H1 (cell line): ENCODE measurements at regions not wholly inside any gene's neighbourhood (a gene's known extent, or its start where the extent isn't known, plus 50 kb on each side); places are given as distances from the start of the nearest gene placed in this dataset.

Experiments used
- CBX5 ChIP-seq: fragments of 300-800, 300-1000 bp; sonication (generic); IDR thresholded peaks from 2 replicates; pipeline ENCODE4 v1.7.1; 2016; ENCODE audit warnings: antibody characterized with exemption, low read length, low read depth
- EP300 ChIP-seq, 2 experiments: IDR thresholded peaks; 1 replicate in 1 of 2; 2 replicates in 1 of 2; pipeline ENCODE4 v1.6.1; 2011 to 2012; ENCODE audit warnings: low read depth in 2 of 2, low read length in 2 of 2, mild to moderate bottlenecking in 2 of 2, borderline replicate concordance in 1 of 2, inconsistent platforms in 1 of 2, moderate library complexity in 1 of 2
- JUND ChIP-seq: IDR thresholded peaks from 2 replicates; pipeline ENCODE4 v1.6.1; 2011; ENCODE audit warnings: mild to moderate bottlenecking, improper control_type of control experiment, low read length
- KDM1A ChIP-seq: fragments of 200-600, 300-600 bp; sonication (generic); IDR thresholded peaks from 2 replicates; pipeline ENCODE4 v1.7.1; 2016; ENCODE audit warnings: mild to moderate bottlenecking, low read length, borderline replicate concordance
- NRF1 ChIP-seq: IDR thresholded peaks from 2 replicates; pipeline ENCODE4 v1.6.1; 2011; ENCODE audit warnings: mild to moderate bottlenecking, low read depth, low read length, improper control_type of control experiment
- SP4 ChIP-seq: IDR thresholded peaks from 2 replicates; pipeline ENCODE4 v1.6.1; 2012; ENCODE audit warnings: low read length, inconsistent platforms
- TBP ChIP-seq: IDR thresholded peaks from 2 replicates; pipeline ENCODE4 v1.6.1; 2011; ENCODE audit warnings: low read depth, low read length, improper control_type of control experiment
- TCF12 ChIP-seq: IDR thresholded peaks from 2 replicates; pipeline ENCODE4 v1.6.1; 2011; ENCODE audit warnings: low read depth, mild to moderate bottlenecking, low read length
- TEAD4 ChIP-seq: IDR thresholded peaks from 2 replicates; pipeline ENCODE4 v1.6.1; 2012; ENCODE audit warnings: low read depth, low read length, inconsistent platforms, mixed read lengths
- TF ChIP-seq, protein P1 (sequence below): fragments of 300-600 bp; sonication (generic); IDR thresholded peaks from 2 replicates; pipeline ENCODE4 v1.7.1; 2012; ENCODE audit warnings: low read length, moderate library complexity, mild to moderate bottlenecking, inconsistent platforms; ENCODE audit not compliant: insufficient replicate concordance
- TF ChIP-seq, protein P2 (sequence below): IDR thresholded peaks from 2 replicates; pipeline ENCODE4 v1.6.1; 2012; ENCODE audit warnings: low read length, inconsistent platforms

DNA sequence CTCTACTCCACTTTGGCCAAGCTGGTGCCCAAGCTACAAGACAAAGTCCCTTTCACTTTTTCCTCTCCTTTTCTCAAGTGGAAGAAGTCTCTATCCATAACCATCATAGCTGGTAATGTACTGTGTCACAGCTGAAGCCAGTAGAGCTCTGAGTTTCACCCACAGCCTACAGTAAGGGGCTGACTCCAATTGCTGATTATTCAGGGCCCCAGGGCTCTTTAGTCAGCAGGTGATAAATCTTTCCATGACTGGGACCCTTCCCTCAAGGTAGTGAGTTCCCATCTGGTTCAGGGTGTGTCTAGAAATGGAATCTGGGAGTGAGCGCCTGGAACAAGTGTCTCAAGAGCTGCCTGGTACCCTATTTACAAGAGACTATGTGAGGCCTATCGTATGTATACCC lies 436.0 kb upstream of the CA10 start (continued):
- TF ChIP-seq, protein P1, sequence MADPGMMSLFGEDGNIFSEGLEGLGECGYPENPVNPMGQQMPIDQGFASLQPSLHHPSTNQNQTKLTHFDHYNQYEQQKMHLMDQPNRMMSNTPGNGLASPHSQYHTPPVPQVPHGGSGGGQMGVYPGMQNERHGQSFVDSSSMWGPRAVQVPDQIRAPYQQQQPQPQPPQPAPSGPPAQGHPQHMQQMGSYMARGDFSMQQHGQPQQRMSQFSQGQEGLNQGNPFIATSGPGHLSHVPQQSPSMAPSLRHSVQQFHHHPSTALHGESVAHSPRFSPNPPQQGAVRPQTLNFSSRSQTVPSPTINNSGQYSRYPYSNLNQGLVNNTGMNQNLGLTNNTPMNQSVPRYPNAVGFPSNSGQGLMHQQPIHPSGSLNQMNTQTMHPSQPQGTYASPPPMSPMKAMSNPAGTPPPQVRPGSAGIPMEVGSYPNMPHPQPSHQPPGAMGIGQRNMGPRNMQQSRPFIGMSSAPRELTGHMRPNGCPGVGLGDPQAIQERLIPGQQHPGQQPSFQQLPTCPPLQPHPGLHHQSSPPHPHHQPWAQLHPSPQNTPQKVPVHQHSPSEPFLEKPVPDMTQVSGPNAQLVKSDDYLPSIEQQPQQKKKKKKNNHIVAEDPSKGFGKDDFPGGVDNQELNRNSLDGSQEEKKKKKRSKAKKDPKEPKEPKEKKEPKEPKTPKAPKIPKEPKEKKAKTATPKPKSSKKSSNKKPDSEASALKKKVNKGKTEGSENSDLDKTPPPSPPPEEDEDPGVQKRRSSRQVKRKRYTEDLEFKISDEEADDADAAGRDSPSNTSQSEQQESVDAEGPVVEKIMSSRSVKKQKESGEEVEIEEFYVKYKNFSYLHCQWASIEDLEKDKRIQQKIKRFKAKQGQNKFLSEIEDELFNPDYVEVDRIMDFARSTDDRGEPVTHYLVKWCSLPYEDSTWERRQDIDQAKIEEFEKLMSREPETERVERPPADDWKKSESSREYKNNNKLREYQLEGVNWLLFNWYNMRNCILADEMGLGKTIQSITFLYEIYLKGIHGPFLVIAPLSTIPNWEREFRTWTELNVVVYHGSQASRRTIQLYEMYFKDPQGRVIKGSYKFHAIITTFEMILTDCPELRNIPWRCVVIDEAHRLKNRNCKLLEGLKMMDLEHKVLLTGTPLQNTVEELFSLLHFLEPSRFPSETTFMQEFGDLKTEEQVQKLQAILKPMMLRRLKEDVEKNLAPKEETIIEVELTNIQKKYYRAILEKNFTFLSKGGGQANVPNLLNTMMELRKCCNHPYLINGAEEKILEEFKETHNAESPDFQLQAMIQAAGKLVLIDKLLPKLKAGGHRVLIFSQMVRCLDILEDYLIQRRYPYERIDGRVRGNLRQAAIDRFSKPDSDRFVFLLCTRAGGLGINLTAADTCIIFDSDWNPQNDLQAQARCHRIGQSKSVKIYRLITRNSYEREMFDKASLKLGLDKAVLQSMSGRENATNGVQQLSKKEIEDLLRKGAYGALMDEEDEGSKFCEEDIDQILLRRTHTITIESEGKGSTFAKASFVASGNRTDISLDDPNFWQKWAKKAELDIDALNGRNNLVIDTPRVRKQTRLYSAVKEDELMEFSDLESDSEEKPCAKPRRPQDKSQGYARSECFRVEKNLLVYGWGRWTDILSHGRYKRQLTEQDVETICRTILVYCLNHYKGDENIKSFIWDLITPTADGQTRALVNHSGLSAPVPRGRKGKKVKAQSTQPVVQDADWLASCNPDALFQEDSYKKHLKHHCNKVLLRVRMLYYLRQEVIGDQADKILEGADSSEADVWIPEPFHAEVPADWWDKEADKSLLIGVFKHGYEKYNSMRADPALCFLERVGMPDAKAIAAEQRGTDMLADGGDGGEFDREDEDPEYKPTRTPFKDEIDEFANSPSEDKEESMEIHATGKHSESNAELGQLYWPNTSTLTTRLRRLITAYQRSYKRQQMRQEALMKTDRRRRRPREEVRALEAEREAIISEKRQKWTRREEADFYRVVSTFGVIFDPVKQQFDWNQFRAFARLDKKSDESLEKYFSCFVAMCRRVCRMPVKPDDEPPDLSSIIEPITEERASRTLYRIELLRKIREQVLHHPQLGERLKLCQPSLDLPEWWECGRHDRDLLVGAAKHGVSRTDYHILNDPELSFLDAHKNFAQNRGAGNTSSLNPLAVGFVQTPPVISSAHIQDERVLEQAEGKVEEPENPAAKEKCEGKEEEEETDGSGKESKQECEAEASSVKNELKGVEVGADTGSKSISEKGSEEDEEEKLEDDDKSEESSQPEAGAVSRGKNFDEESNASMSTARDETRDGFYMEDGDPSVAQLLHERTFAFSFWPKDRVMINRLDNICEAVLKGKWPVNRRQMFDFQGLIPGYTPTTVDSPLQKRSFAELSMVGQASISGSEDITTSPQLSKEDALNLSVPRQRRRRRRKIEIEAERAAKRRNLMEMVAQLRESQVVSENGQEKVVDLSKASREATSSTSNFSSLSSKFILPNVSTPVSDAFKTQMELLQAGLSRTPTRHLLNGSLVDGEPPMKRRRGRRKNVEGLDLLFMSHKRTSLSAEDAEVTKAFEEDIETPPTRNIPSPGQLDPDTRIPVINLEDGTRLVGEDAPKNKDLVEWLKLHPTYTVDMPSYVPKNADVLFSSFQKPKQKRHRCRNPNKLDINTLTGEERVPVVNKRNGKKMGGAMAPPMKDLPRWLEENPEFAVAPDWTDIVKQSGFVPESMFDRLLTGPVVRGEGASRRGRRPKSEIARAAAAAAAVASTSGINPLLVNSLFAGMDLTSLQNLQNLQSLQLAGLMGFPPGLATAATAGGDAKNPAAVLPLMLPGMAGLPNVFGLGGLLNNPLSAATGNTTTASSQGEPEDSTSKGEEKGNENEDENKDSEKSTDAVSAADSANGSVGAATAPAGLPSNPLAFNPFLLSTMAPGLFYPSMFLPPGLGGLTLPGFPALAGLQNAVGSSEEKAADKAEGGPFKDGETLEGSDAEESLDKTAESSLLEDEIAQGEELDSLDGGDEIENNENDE, result no peak
- no peak for TF ChIP-seq TBP
- TF ChIP-seq EP300 (IDR thresholded peaks at IDR 0.05; ENCODE audit: borderline replicate concordance in 1 of 2, low read depth in 2 of 2, low read length in 2 of 2), result no peak
- no peak for TF ChIP-seq NRF1
- TF ChIP-seq, protein P2, sequence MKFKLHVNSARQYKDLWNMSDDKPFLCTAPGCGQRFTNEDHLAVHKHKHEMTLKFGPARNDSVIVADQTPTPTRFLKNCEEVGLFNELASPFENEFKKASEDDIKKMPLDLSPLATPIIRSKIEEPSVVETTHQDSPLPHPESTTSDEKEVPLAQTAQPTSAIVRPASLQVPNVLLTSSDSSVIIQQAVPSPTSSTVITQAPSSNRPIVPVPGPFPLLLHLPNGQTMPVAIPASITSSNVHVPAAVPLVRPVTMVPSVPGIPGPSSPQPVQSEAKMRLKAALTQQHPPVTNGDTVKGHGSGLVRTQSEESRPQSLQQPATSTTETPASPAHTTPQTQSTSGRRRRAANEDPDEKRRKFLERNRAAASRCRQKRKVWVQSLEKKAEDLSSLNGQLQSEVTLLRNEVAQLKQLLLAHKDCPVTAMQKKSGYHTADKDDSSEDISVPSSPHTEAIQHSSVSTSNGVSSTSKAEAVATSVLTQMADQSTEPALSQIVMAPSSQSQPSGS, result no peak
- no peak for TF ChIP-seq KDM1A
- no peak for TF ChIP-seq SP4
- TF ChIP-seq TEAD4, result no peak
- TF ChIP-seq TCF12, result no peak
- no peak for TF ChIP-seq JUND
- TF ChIP-seq CBX5, result no peak
